HG03432 (cell line): ENCODE measurements at regions not wholly inside any gene's neighbourhood (a gene's known extent, or its start where the extent isn't known, plus 50 kb on each side); places are given as distances from the start of the nearest gene placed in this dataset.

Experiments
- ATAC-seq: cut with Tn5 transposase; IDR thresholded peaks from one replicate; pipeline ENCODE4 v1.9.1; 2021; ENCODE audit warnings: mild to moderate bottlenecking, moderate library complexity; ENCODE audit not compliant: unreplicated experiment

- no peak for ATAC-seq
Observed at GRCh38 chr9:134271338-134272301, 54.6 kb upstream of the RXRA start.

GRCh38 chr9:134272302-134273023 is 53.8 kb upstream of the RXRA start:
- no peak for ATAC-seq

- ATAC-seq, result no peak
Observed at GRCh38 chr9:134273647-134274046, 52.6 kb upstream of the RXRA start.

GRCh38 chr9:134275375-134275774 is 50.9 kb upstream of the RXRA start:
- no peak for ATAC-seq

GRCh38 chr9:134276453-134277245 is 49.6 kb upstream of the RXRA start:
- no peak for ATAC-seq
